HG03565 (cell line): ENCODE measurements at regions not wholly inside any gene's neighbourhood (a gene's known extent, or its start where the extent isn't known, plus 50 kb on each side); places are given as distances from the start of the nearest gene placed in this dataset.
A peak's percentile ranks its signal among the peaks of the same experiment; 100 is the strongest.

ENCODE experiments used
- ATAC-seq: cut with Tn5 transposase; IDR thresholded peaks from one replicate; pipeline ENCODE4 v1.9.1; 2021; ENCODE audit warnings: mild to moderate bottlenecking, moderate library complexity; ENCODE audit not compliant: unreplicated experiment

DNA sequence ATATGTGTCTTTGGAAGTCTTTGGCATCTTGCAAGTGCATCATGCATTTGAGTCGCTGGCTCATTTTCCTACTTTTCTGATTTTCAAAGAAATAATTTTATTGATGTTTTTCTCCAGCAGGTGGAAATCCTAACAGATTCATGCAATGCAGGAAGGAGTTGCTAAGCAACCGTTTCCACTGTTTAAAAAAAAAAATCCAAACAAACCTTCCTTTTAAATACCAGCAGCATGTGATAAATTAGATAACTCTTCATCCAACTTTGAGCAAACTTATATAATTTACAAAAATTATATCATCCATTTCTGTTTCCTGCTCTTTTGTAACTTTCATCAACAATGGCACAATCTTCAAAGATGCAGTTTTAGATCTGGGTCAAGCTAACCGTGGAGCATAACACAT, 364.1 kb downstream of the MFSD1 start:
- no peak for ATAC-seq

DNA sequence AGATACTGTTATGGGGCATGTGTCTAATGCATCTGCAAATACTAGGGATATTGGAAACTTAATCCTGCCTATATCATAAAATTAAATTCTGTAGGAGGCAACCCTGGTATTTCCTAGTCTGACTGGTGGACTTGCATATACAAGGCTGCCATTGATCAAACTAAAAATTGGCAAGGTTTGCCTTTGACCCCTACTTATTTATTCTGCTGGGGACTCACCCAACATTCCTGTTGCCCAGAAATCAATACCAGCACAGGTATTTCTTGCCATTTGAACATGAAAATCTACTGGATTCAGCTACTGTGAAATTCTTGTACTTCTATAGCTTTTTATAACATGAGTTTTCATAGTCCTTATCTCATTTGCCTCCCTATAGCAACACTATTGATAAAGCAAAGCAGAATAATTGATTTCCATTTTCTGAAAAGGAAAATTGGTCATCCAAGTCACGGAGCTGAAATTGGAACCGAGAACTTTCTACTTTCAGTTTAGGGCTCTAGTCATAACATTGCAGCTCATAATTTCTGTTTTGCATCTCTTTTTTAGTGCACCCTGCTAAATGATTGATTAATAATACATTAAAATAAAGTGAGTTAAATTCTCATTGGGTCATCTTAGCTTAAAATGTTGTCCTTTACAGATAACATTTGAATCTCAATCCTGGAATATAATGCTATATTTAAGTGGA, 365.2 kb downstream of the MFSD1 start:
- ATAC-seq: no peak

DNA sequence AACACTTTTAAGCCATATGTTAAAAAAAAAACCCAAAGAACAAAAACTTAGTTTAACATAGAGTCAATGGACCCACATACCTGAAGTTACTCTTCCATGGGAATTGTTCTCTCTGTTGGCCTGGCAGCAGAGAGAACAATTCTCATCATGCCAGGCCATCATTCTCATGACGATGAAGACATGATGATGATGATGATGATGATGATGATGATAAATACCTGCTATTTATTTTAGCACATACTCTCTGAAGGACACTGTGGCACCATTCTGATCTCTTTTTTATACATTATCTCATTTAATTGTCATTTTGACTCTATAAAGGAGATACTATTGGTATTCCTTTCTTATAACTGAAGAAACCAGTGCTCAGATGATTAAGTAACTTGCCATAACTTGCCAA, 366.9 kb downstream of the MFSD1 start:
- ATAC-seq: no peak

DNA sequence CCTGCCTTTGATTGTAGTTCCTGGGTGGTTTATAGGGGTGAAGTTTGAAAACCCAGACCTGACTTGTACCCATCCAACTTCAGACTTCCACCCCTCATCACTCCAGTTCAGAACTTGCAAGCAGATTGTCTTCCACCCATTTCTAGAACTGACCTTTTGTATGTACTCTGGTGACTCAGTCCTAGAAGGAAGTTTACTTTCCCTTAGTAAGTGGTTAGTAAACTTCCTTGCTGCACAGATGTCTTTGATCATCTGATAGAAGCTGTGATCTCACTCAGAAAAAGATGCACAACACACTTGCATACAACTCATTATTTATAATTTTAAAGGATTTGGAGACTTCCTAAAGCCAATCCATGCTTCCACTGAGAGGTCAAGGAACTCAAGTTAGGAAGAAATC, 368.0 kb downstream of the MFSD1 start:
- peak; percentile 53 for ATAC-seq

DNA sequence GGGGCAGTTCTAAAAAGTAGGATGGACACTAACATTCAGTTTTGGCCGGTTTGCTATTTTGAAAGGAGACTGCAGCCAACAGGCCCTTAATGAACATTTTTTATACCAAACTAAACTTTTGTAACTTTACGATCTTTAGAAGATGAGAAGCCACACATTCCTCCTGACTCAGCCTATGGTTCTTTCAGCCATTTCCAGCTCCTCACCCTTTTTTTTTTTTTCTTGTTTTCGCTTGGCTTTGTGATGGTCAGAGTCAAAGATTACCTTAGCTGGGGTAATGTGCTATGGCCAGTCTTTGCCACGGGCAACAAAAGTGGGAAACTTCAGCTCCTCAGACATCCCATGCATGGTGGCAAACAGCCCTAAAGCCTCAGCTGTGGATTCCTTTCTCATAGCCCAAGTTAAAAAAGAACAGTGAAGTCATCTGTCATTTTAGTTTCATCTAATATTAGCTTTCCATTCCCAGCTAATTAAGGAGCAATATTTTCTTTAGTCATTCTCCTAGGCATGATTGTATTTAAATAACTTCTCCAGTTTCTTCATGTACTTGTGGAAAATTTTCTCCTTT, 368.7 kb downstream of the MFSD1 start:
- ATAC-seq: no peak

DNA sequence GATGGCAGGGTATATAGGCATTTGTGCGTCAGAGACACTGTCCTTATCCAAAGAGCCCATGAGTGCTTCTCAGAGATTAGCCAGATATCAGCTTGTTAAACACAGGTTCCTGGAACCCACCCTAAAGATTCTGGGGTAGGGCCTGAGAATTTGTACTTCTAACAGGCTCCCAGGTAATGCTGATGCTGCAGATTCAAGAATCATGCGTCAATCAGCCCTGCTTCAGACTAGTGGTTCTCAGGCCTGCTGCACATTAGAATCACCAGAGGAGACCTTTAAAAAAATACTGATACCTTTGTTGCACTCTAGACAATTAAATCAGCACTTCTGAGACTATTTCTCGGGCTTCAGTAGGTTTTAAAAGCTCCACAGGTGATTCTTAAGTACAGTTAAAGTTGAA, 369.5 kb downstream of the MFSD1 start:
- no peak for ATAC-seq

DNA sequence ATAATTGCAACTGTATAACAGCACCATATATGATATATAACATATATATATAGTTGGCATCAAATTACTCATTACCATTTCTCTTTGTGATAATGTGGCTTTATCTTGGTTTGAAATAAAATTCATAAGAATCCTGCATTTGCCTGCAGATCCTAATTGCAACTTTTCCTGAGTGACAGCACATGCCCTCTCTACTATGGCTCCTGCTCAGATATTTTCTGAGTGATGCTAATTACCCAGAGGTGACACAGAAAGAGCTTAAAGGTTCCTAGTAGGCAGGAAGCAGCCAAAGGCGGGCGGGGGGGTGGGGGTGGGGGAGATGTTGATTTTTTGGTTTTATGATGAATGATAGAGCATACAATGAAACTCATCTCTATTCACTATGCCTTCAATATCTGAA, 370.6 kb downstream of the MFSD1 start:
- ATAC-seq: no peak

DNA sequence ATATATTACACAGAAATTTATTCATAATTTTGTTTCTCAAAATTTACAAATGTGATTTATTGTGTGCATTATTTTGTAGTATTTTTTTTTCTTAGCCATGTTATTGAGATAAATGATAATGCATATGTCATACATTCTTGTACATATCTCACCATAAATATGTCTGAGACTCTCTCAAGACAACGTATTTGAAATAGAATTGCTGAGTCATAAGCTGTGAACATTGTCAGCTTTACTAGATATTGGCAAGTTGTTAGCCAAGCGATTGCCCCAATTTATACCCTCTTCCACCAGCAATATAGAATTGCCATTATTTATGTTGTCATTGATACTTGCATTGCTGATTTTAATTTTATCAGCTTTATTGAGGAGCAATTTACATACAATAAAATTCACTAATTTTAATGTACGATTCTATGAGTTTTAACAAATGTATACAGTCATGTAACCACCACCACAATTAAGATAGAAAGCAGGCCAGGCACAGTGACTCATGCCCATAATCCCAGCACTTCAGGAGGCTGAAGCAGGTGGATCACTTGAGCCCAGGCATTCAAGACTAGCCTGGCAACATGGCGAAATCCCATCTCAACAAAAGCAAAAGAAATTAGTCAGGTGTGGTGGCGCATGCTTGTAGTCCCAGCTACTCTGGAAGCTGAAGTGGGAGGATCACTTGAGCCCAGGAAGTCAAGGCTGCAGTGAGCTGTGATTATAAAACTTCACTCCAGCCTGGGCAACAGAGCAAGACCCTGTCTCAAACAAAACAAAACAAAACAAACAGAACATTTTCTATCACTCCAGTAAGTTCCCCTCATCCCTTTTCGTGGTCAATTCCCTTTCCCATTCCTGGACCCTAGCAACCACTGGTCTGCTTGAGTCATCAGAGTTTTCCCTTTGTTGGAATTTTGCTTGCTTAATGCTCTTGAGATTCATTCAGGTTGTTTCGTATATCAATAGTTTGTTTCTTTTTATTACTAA, 373.1 kb downstream of the MFSD1 start:
- ATAC-seq: no peak

DNA sequence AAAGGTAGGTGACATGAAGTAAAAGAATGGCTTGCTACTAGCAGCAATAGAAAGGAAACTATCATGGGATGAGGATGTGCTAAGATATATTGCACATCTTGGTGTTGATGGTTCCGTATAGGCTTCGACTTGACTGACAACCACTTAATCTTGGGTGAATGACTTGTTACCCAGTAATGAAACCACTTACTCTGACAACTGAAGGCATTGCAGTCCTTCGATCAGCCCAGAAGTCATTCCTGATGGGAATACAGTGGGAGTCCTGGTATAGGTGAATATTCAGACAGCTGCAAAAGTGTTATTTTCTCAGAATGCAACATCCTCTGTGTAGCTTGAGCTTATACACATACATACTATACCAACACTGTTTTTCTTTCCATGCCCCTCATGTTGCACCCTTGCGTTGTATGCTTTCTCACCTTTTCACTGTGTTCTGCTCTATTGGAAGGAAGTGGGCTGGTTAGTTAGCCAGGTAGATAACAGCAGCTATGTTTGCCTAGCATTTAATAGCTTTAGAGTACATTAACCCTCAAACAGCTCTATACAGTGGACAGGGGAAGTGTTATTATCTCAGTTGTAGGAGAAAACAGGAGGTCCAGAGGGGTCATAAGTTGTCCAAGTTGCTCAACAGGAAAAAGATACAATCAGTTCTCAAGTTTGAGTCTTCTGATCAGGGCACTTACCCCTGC, 376.5 kb downstream of the MFSD1 start:
- ATAC-seq: no peak

DNA sequence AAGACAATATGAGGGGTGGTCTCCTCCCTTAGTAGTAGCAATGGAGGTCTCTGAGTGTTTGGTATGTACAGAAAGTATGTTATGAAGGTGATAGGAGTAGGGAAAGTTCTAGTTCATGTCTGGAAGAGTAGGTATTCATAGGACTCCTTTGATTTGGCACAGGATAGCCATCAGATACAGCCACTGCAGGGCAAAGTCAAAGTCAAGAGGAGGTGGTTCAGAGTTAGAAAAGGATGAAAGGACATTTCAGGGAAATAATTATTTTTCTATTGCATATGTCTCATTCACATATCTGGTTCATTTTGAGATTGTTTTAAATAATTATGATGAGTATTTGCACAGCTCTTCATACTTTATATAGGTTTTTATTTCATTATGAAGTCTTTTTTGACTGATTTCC, 381.1 kb downstream of the MFSD1 start:
- no peak for ATAC-seq

DNA sequence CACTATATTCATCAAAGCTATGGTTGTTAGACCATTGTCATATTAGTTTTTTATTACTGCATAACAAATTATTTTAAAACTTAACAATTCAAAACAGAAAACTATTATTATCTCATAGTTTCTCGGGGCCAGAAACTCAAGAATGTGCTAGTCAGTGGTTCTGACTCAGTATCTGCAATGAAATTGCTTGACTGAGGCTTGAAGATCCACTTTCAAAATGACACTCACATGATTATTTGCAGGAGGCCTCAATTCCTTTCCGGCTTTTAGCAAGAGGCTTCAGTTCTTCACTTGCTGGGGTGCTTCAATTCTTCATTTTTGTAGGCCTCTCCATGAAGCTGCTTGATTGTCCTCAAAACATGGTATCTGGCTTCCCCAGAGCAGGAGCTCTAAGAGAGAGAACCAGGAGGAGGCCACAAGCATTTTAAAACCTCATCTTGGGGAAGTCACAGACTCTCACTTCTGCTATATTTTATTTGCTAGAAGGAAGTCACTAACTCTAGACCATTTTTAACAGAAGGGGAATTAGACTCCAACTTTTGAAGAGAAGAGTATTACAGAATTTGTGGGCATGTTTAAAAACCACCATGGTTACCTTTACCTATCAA, 383.7 kb downstream of the MFSD1 start:
- ATAC-seq: peak; percentile 67

DNA sequence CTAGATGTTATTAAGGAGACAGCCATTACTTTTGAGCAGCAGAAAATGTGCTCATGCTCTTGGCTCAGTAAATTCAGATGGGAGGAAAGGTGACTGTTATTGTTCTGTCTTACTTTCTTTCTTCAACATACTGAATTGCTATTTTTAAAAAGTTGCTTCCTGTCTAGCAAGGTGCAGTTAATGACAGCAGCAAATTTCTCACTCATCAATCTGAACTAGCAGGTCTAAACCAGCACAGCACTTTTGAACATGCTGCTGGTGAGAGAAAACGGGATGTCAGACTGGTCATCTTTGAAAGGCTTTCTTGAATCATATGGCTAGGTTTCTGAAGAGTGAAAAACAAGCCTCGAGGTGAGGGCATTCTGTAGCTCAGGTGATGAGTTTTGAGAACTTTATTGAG, 384.7 kb downstream of the MFSD1 start:
- ATAC-seq: peak; percentile 61

DNA sequence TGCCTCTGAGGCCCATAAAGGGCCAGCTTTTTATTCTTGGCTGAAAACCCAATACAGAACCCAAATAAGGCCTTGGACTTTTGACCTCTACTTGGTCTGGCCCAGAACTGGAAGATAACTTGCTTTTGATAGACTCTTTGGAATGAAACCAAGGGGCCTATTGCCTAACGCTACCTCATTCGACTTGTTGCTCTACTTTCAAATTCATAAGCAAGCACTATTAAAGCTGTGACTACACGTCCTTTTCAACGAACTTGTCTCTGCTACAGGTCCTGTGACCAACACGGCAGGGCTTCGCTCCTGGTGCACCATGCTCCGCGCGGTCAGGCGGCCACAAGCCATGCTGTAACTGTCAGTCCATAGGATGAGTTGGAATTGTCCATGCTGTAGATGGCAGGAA, 385.4 kb downstream of the MFSD1 start:
- ATAC-seq: no peak

DNA sequence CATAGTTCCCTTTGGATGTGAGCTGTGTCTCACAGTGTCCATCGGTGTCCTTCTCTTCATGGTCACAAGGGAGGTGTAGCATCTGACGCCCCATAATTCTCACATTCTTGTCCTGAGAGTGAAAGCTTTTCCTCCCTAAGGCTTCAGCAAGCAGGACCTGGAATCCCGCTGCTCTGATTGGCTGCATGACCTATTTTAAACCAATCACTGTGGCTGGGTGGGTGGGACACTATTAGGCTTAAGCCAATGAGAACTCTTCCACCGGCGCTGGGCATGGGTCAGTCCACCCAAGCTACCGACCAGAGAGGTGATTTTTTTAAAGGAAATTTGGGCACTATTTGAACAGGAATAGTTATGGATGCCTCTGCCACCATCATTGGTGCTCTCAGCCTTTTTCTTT, 385.9 kb downstream of the MFSD1 start:
- ATAC-seq: no peak

DNA sequence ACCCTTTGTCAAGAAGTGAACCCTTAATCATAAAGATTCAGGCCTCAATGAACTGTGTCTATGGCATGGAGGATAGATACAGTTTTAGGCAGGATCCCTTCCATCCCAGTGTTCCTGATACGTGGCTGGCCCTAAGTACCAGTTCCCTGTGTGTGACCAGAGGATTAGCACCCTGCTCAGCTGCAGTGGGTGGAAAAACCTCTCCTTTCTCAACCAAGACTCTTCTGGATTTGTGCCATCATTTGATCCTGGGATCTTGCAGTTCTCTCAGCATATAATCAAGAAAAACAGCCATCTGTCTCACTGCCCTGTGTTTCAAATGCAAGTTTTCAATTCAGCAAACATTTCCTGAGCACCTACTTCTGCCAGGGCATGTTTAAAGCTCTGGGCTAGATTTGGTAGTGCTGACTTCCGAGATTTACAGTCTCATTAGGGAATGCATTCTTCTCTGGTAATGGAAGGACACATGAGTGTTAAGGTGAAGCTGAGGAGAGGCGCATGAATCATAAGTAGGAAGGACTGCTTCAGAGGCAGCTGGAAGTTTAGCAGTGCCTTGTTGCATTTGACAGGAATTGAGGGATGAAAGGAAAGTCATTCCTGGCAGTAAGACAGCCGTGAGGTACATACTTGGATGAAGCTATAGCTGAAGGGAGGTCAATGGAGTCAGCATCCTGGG, 388.3 kb downstream of the MFSD1 start:
- no peak for ATAC-seq

DNA sequence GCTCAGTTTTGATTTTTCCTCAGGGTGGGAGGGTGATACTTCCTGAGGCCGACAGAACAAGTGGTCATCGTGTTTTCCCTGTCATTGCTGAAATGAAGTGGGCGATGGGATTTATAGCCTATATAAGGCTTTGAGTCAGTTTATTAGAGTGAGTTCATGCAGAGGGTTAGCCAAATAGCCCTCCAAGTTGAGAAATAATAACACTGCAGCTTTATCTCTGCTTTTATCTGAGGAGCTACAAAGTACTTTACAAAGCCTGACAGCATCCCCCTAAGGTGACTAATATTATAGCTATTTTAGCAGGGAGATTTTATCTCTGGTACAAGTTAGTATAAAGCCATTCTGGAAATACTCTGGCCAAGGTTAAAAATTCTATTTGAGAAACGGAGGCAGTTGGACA, 389.6 kb downstream of the MFSD1 start:
- no peak for ATAC-seq

DNA sequence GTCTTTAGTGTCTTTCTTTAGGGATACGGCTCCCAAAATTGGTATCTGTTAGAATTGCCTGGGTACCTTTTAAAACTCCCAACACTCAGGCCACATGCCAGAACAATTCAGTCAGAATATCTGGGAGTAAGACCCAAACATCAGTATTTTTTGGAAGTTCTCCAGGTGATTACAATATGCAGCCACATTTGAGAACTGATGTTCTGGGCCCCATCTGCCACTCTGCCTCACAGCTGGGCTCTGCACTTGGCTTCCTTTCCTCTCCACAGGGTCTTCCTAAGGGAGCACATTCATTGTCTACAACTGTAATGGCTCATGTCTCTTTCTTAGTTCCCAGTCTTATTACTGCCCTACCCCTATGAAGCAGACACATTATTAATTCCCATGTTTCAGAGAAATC, 394.5 kb downstream of the MFSD1 start:
- no peak for ATAC-seq

DNA sequence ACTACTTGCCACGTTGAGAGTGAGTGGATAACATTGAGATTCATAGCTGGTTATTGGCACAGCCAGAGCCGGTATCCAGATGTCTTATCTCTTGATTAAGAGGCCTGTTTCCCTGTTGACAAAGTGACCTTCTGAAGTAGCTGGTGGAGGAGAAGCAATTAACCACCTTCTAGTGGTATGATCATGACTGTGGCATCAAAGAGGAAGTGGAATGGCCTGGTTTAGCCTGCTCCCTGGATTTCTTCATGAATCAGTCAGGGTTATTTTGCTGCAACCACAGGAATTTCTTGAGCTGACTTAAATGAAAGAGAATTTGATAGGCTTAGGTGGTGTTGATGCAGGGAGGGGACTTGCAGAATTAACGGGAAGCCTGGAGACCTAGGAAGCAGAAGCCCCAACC, 398.3 kb downstream of the MFSD1 start:
- ATAC-seq: no peak

DNA sequence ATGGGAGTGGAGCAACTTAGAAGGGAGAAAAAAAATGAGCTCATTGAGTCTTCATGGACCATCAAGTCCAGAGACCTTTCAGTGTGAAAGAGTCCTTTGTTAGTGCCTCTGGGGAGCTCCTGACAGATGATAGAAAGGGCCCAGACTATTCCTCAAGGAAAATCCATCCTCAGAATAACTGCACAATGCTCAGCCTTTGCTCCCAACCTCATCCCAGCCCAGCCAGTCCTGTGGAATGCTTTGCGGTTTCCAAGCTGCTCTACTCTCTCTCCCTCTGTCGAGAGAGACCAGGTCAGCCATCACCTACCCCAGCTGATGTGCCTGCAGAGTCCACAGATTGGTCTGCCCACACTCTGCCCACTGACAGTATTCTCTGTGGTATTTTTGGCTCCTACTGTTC, 406.2 kb downstream of the MFSD1 start:
- no peak for ATAC-seq

DNA sequence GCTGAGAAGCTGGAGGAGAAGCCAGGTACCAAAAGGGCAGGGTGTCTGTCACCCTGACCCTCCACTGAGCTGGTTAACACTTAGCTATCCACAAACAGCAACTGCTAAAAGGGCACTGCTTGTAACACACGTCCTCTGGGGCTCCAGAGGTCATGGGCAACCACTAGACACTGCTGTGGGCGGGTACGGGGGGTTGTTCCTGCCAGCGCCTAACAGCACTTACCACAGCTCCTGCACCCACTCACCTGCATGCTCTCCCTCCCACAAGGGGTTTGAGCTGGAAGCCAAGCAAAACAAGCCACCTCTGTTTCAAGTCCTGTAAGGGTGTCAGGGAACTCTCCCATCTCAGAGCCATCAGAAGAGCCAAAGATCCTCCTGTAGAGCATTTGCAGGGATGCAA, 407.6 kb downstream of the MFSD1 start:
- ATAC-seq: no peak
